GM18858 (cell line): ENCODE measurements at regions not wholly inside any gene's neighbourhood (a gene's known extent, or its start where the extent isn't known, plus 50 kb on each side); places are given as distances from the start of the nearest gene placed in this dataset.

Experiments used
- ATAC-seq: cut with Tn5 transposase; IDR thresholded peaks from one replicate; pipeline ENCODE4 v1.9.1; 2021; ENCODE audit not compliant: unreplicated experiment

DNA sequence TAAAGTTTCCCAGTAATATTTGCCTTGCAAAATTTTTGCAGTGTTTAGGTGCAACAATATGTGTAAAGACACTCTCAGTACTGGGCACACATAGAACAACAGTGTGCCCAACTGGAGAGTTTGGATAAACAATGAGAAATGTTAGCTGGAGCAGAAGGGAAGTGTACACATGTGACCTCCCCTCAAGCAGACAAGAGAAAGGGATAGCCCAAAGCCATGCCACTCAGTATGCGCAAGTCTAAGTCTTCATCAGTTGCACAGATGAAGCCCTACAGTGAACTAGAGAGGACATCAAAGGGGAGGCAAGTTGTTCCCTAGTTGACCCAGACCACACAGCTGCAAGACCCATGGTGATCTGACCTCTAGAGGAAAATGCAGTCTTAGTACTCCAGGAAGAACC is 97.9 kb upstream of the CDH11 start:
- ATAC-seq: no peak

DNA sequence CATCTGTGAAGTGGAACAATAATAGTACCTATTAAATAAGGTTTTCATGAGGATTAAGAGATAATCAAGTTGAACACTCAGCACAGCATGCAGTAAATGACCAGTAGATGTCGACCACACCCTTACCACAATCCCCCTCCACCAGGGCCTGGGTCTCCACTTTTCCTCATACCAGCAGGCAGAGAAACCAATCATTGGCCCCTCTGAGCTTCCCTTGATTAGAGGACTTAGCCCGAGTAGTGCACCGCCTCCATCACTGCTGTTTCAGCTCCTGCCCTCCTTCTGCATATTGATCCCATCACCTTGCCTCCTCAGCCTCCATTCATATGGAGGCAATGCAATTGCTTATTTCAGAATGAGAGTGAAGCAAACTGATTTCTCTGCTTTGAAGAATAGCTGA is 96.5 kb upstream of the CDH11 start:
- no peak for ATAC-seq

DNA sequence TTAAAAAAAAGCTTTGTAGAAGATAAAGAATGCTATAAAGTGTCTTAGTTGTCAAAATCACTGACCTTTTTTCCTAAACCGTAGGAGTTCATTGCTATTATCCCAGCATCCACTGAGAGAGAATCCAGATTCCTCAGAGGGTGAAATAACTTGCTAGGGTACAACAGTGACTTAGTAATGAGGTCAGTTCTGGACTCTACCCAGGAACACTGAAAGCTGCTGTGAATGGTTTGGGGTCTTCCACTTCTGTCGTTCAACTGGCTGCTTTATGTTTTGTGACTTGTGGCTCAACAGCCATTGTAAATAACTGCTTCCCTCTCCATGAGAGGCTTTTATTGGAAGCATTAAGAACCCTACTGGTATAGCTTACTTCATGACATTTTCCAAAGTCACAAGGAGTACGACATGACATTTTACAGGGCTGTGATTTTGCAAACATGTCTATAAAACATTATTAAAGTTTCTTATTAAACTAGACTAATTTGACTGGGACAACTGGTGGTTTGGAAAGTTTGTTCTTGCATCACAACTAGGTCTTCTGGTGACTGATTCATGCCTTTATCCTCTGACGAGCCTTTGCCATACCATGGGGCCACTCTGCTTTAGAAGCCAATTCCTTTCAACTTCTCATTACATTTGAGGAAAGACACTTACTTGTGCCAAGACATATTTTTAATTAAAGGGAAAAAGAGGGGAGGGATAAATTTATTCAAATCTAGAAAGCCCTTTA is 92.2 kb upstream of the CDH11 start:
- no peak for ATAC-seq

- no peak for ATAC-seq
Observed at GRCh38 chr16:65212791-65213190, 90.9 kb upstream of the CDH11 start.

DNA sequence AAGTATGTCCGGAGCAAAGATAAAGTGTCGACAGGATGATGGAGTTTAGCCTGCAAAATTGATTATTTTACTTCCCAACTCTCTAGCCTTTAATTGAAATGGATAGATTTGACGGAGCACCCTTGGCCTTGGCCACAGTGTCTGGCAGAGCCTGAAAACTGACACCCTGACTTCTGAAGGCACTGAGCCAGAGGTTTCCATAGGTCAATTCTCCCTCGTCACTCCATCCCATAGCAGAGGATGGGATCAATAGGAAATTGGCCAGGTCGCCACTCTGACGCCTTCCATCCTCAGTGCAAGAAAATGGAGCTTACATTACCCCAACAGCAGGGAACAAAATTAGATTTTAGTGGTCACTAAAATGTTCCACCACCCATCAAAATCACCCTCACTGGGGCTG is 90.4 kb upstream of the CDH11 start:
- no peak for ATAC-seq

- ATAC-seq: no peak
Observed at GRCh38 chr16:65202461-65202860, 80.6 kb upstream of the CDH11 start.

GRCh38 chr16:65201511-65201910 is 79.6 kb upstream of the CDH11 start:
- no peak for ATAC-seq

DNA sequence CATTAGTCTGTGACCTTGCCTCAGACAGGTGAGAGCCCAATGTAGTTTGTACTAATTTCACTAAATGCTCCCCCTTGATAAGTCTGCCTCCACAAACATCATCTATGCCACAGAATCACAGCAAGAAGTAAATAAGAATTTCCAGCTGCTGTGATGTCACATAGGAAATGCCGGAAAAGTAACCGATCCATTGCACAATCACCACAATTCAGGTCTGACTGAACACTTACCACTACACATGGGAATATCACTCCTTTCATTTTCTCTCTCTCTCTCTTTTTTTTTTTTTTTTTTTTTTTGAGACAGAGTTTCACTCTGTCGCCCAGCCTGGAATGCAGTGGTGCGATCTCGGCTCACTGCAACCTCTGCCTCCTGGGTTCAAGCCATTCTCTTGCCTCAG is 79.0 kb upstream of the CDH11 start:
- ATAC-seq: no peak

- no peak for ATAC-seq
Observed at GRCh38 chr16:65200156-65200773, 78.4 kb upstream of the CDH11 start.

- no peak for ATAC-seq
Observed at GRCh38 chr16:65196420-65197075, 74.7 kb upstream of the CDH11 start.

GRCh38 chr16:65195998-65196397 is 74.1 kb upstream of the CDH11 start:
- no peak for ATAC-seq

DNA sequence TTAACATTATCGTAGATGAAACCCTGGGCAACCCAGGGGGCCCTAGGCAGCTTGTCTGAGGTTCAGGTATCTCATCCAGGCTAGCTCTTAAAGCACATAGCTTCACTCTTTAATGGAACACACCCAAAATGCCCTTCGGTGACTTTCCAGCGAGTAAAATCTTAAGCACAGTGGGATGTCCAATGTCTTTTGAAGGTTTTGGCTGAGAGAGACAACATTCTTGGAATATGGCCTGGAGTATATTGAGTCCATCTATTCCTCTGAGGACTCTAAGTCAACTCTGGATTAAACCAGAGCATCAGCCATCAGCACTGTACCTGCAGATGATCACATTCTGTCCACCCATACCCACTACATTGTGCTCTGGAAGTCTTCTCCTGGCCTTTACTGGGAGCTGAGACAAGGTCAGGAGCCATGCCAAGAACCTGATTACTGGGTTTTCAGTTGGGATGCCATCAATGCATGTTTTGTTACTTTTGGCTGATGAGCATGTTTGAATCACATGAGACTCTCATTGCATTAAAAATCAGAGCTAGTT is 63.4 kb upstream of the CDH11 start:
- ATAC-seq: no peak

GRCh38 chr16:65181071-65181561 is 59.3 kb upstream of the CDH11 start:
- ATAC-seq: no peak

DNA sequence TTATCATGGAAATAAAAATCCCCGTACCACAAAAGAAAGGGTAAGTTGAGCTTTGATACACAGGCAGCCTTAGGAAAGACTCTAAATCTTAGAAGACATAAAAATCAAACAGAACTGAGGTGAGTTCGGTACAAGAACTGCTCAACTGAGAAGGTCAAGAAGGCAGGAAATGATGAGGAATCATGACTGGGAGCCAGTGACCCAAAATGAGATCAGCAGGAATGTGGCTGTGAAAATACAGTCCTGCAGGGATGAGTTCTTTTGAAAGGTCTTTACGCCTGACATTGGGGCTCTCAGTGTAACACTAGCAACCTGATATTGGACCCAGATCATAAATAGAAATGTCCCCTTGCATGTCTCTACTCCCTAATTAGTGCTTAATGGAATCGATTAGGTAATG is 56.3 kb upstream of the CDH11 start:
- ATAC-seq: no peak

DNA sequence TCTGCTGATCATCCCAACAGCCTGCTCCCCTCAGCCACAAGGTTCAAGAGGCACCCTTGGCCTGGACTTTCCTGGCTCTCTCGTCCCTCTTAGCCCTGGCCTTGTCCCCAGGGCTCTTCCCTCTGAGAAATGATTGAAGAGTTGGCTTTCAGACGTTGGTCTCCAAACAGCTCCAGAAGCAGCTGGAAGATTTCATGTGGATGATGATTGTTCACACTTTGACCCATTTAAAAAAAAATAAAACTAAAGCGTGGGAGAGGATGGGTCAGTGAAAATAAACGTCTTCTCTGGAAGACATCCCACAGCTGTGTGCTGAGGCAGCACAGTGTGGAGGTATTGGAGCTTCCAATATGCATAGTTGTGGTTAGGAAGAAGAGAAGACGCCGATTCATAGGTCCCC is 54.7 kb upstream of the CDH11 start:
- no peak for ATAC-seq

GRCh38 chr16:65172356-65172755 is 50.5 kb upstream of the CDH11 start:
- no peak for ATAC-seq
